ENCODE measurements at regions not wholly inside any gene's neighbourhood (a gene's known extent, or its start where the extent isn't known, plus 50 kb on each side); places are given as distances from the start of the nearest gene placed in this dataset.

DNA sequence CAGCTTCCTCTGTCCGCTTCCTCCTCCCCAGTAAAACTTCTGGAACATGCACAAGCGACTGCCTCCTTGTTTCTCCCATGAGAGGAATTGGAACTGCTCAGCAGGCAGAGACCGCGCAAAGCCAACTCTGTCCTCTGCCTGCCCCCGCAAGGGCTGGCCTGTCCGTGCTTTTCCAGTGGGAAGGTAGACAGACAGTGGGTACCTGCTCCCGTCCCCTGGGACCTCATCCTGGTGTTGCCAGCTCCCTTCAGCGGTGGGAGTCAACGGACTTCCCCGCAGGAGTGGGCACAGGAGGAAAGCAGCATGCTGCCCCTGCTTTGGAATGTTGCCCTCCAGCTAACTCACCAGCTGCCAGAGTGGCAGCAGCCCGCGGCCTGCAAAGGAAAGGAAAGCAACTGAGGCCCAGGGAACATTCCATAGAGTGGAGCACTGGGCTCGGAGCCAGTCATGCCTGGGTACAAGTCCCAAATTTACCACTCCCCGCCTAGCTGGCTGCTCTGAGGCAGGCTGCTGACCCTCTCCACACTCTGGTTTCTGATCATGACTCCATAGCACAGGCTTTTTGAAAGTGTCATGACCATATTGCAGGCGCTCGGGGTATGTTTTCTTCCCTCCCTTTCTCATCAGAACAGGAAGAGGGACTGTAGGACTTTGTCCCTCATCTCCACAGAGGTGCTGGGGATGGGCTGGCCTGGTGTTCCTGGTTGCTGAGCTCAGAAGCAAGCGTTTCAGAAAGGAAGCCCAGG, 89.2 kb upstream of the CLMN start:
- TF ChIP-seq, protein P1, sequence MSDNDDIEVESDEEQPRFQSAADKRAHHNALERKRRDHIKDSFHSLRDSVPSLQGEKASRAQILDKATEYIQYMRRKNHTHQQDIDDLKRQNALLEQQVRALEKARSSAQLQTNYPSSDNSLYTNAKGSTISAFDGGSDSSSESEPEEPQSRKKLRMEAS (IDR thresholded peaks at IDR 0.05) = no peak
- TF ChIP-seq, protein P2, sequence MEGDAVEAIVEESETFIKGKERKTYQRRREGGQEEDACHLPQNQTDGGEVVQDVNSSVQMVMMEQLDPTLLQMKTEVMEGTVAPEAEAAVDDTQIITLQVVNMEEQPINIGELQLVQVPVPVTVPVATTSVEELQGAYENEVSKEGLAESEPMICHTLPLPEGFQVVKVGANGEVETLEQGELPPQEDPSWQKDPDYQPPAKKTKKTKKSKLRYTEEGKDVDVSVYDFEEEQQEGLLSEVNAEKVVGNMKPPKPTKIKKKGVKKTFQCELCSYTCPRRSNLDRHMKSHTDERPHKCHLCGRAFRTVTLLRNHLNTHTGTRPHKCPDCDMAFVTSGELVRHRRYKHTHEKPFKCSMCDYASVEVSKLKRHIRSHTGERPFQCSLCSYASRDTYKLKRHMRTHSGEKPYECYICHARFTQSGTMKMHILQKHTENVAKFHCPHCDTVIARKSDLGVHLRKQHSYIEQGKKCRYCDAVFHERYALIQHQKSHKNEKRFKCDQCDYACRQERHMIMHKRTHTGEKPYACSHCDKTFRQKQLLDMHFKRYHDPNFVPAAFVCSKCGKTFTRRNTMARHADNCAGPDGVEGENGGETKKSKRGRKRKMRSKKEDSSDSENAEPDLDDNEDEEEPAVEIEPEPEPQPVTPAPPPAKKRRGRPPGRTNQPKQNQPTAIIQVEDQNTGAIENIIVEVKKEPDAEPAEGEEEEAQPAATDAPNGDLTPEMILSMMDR (IDR thresholded peaks at IDR 0.05 in 2 of 3, conservative IDR thresholded peaks at IDR 0.05 in 1 of 3; ENCODE audit: borderline replicate concordance in 1 of 3, insufficient read depth in 1 of 3, low read depth in 2 of 3, low read length in 2 of 3) = no peak
- no peak for TF ChIP-seq POLR2A (IDR thresholded peaks at IDR 0.05; ENCODE audit: borderline replicate concordance, extremely low read depth, insufficient read depth, insufficient read length)
- no peak for TF ChIP-seq RAD21 (IDR thresholded peaks at IDR 0.05; ENCODE audit: low read depth)
- TF ChIP-seq, protein P3, sequence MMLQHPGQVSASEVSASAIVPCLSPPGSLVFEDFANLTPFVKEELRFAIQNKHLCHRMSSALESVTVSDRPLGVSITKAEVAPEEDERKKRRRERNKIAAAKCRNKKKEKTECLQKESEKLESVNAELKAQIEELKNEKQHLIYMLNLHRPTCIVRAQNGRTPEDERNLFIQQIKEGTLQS (IDR thresholded peaks at IDR 0.05) = no peak
- TF ChIP-seq SIN3A (IDR thresholded peaks at IDR 0.05; ENCODE audit: low read depth) = no peak

All from HCT116 (cell line).